Mesothelial cell of epicardium (in vitro differentiated cells): ENCODE measurements at regions not wholly inside any gene's neighbourhood (a gene's known extent, or its start where the extent isn't known, plus 50 kb on each side); places are given as distances from the start of the nearest gene placed in this dataset.

Experiments used
- DNase-seq, 2 experiments: peaks; one replicate each; pipeline ENCODE4 v3.0.0; 2021; ENCODE audit warnings: low spot score in 2 of 2; ENCODE audit not compliant: unreplicated experiment in 2 of 2
- H3K27ac Mint-ChIP-seq: 2 replicates; pipeline ENCODE4 v1.8.0; 2021; ENCODE audit warnings: mixed read lengths
- H3K27me3 Mint-ChIP-seq: 2 replicates; pipeline ENCODE4 v1.8.0; 2021; ENCODE audit warnings: low read depth, mixed read lengths
- H3K36me3 Mint-ChIP-seq: 2 replicates; pipeline ENCODE4 v1.8.0; 2021; ENCODE audit warnings: mixed read lengths
- H3K4me1 Mint-ChIP-seq: 2 replicates; pipeline ENCODE4 v1.8.0; 2021; ENCODE audit warnings: mixed read lengths
- H3K4me3 Mint-ChIP-seq: 2 replicates; pipeline ENCODE4 v1.8.0; 2021; ENCODE audit warnings: mild to moderate bottlenecking, moderate library complexity, mixed read lengths
- H3K9me3 Mint-ChIP-seq: 2 replicates; pipeline ENCODE4 v1.8.0; 2021; ENCODE audit warnings: mixed read lengths
- CTCF ChIP-seq: fragments of 200-600 bp; sonication (generic); IDR thresholded peaks from one replicate; pipeline ENCODE4 v1.5.0; 2021; ENCODE audit warnings: antibody characterized with exemption; ENCODE audit not compliant: unreplicated experiment

- no peak for TF ChIP-seq CTCF
- Mint-ChIP-seq H3K4me3 (no peak overlapping the region), H3K27me3 (no peaks in the 10 kb centered on the region), H3K9me3 (peaks cover 12% of the 10 kb centered on the region), H3K4me1 (peaks cover 24% of the 10 kb centered on the region), H3K27ac (no peak overlapping the region), H3K36me3 (no peaks in the 10 kb centered on the region)
- DNase-seq = no peak
Observed at GRCh38 chr5:171663311-171664085, 122.1 kb upstream of the SMIM23 start.

DNA sequence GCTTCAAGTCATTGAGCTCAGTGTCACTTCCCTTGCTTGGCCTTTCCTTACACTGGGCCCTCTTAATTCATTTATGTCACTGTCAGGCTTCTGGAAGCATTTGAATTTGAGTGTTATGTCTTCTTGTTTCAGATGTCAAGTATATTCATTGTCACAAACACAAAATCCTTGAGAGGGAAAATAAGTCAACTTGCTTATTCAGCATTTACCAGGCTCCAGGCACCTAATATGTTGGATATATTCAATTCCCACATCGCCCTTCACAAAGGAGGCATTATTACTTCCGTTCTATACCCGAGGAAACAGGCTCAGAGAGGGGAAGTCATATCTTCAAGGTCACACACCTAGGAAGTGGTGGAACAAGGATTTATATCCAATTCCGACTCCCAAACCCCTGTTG is 121.1 kb upstream of the SMIM23 start:
- Mint-ChIP-seq H3K27me3 (no peaks in the 10 kb centered on the region), H3K4me3 (no peak overlapping the region), H3K9me3 (peaks cover 12% of the 10 kb centered on the region), H3K4me1 (peaks cover 26% of the 10 kb centered on the region), H3K36me3 (no peaks in the 10 kb centered on the region), H3K27ac (no peak overlapping the region)
- no peak for TF ChIP-seq CTCF
- no peak for DNase-seq

GRCh38 chr5:171666815-171667214 is 118.8 kb upstream of the SMIM23 start:
- no peak for DNase-seq
- TF ChIP-seq CTCF = no peak
- Mint-ChIP-seq H3K27me3 (no peaks in the 10 kb centered on the region), H3K36me3 (no peaks in the 10 kb centered on the region), H3K27ac (peak overlapping the region; percentile 96), H3K9me3 (peaks cover 12% of the 10 kb centered on the region), H3K4me1 (peaks cover 18% of the 10 kb centered on the region), H3K4me3 (no peak overlapping the region)

DNA sequence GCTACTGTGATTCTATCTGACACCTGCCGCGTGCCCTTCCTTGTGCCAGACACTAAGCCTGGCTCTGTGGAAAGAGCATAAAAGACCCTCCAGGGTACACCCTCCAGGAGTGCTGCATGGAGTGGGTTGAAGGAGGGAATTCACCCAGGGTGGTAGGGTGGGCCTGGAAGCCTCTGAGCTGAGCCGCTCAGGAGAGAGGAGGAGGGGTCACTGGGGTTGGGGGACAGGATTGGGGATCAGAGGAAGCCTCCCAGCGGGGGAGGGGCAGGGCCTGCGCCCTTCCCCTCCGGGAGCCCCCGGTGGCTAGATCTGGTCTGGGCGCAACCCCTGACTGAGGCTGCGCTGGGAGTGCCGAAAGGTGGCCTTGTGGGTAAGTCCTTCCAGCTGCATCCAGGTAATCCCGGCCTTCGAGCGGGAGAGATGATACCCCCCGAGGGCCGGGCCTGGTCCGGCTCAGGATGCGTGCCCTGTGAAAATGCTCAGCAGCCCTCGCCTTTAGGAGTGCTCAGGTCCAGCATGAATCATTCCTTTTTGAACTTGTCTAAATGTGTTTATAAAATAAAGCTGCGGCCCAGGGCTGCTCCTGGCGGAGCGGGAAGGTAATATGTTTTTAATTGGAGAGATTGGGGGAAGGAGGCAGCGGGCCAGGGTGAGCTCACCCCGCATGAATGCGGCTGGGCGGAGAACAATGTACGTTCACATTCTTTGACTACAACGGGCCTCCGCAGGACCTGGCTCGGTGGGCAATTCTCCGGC is 118.1 kb upstream of the SMIM23 start:
- Mint-ChIP-seq H3K4me3 (peak overlapping the region; percentile 36), H3K36me3 (no peaks in the 10 kb centered on the region)
- DNase-seq = peak; percentile 77 to 85

DNA sequence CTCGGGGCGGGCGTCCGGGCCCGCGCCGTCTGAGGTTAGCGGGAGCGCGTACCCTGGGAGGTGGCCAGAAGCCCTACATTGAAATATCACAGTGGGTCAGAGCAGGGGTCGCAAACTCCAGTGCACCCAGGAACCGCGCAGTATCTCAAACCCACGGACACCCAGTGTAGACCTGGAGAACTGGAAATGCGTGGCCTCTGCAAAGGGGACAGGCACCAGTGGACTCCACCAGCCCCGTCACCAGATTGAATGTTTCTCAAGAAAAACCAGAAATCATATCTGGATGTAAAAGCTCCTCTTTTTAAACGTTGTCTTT is 117.6 kb upstream of the SMIM23 start:
- H3K27me3 Mint-ChIP-seq = no peaks in the 10 kb centered on the region
- peak overlapping the region; percentile 96 for H3K27ac Mint-ChIP-seq

More for the DNA sequence above, 118.1 kb upstream of the SMIM23 start:
- no peak for TF ChIP-seq CTCF
- Mint-ChIP-seq H3K27me3 (no peaks in the 10 kb centered on the region), H3K4me1 (peaks cover 22% of the 10 kb centered on the region), H3K9me3 (peaks cover 12% of the 10 kb centered on the region), H3K27ac (peak overlapping the region; percentile 96)

More for the DNA sequence above, 117.6 kb upstream of the SMIM23 start:
- no peaks in the 10 kb centered on the region for H3K36me3 Mint-ChIP-seq
- no peak for TF ChIP-seq CTCF
- DNase-seq = no peak
- H3K4me1 Mint-ChIP-seq = peaks cover 22% of the 10 kb centered on the region
- peak overlapping the region; percentile 36 for H3K4me3 Mint-ChIP-seq
- H3K9me3 Mint-ChIP-seq = peaks cover 12% of the 10 kb centered on the region
